Right lobe of liver (tissue), 6 donors: ENCODE measurements at regions not wholly inside any gene's neighbourhood (a gene's known extent, or its start where the extent isn't known, plus 50 kb on each side); places are given as distances from the start of the nearest gene placed in this dataset.

Experiments
- ATAC-seq, 4 donors: fragments of 200-7000 bp; cut with Tn5 transposase; one replicate each; pipeline ENCODE4 v1.9.1; 2020; ENCODE audit warnings: mild to moderate bottlenecking in 4 of 4, moderate library complexity in 4 of 4
- DNase-seq, 3 donors: peaks; one replicate each; pipeline ENCODE4 v3.0.0-alpha.2; 2020
- H3K27ac ChIP-seq, 3 donors: fragments of 200-600 bp; one replicate each; pipeline ENCODE4 v1.8.0; 2022
- H3K27me3 ChIP-seq, 2 donors: fragments of 200-600 bp; one replicate each; pipeline ENCODE4 v1.8.0; 2022
- H3K36me3 ChIP-seq, 4 donors: fragments of 200-600 bp; sonication (generic) in 1 of 4; one replicate each; pipeline versions ENCODE4 v1.5.1 to v1.8.0; 2017 to 2022; ENCODE audit warnings: control low read depth in 1 of 4
- H3K4me1 ChIP-seq, 4 donors: fragments of 200-600 bp; sonication (generic) in 1 of 4; one replicate each; pipeline versions ENCODE4 v1.5.1 to v1.8.0; 2017 to 2022; ENCODE audit warnings: control low read depth in 1 of 4
- H3K4me3 ChIP-seq, 3 donors: fragments of 200-600 bp; one replicate each; pipeline ENCODE4 v1.8.0; 2022
- H3K9me3 ChIP-seq, 4 donors: fragments of 200-600 bp; sonication (generic) in 1 of 4; one replicate each; pipeline versions ENCODE4 v1.5.1 to v1.8.0; 2017 to 2022; ENCODE audit warnings: control low read depth in 1 of 4
- POLR2A ChIP-seq: fragments of 450-650 bp; IDR thresholded peaks from one replicate; pipeline ENCODE4 v1.6.1; 2017; ENCODE audit warnings: antibody characterized with exemption, mild to moderate bottlenecking
- WGBS: methylation state at CpG from one replicate; pipeline ENCODE4 v1.1.6; 2018; ENCODE audit warnings: low coverage, low lambda C conversion rate; ENCODE audit not compliant: insufficient coverage; ENCODE audit errors: missing lambda C conversion rate; 5-methylcytosine and 5-hydroxymethylcytosine counted together
- intact Hi-C, 2 donors: fragments of 100-400 bp; cut with DNase I; formaldehyde crosslinking; loops; one replicate each; pipeline versions ENCODE4 v1.11.2 to v1.14.1; 2022
- TF ChIP-seq, protein P1 (sequence below), 4 donors: fragments of 200-600 bp in 3 of 4; fragments of 450-650 bp in 1 of 4; IDR thresholded peaks; one replicate each; pipeline versions ENCODE4 v1.5.1 to v1.8.0; 2016 to 2022; ENCODE audit warnings: antibody characterized with exemption in 4 of 4, mild to moderate bottlenecking in 2 of 4
- donor health status: DM: no; HTN: yes; CAD: no.
- donor health status: DM: no; HTN: no; CAD: no.
- donor health status: DM: no; HTN: no; CAD: no.
- donor health status: DM: no; HTN: yes; CAD: no.
- donor health status: DM: no; HTN: yes; CAD: no.

DNA sequence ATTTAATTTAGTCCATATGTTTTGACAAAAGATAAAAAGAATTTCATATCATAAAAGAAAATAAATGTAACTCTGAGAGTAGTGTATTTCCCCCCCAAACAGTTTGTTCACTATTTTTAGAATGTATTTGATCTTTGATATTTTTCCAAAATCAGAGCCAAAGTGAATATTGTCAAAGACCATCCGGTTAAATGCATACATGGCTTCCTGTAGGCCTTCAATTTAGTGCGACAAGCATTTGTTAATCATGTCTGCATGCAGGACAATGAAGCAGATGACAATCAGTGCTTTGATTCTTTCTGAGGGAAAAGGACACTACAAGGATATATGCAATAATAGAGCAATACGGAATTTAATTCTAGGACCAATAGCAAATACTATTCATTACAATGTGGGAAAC is 79.8 kb downstream of the ACTBL2 start:
- H3K27me3 ChIP-seq: no peaks in the 10 kb centered on the region
- intact Hi-C loops: no loop called here
- TF ChIP-seq POLR2A: no peak
- H3K27ac ChIP-seq: no peak overlapping the region
- 43% methylated on average over 3 of the region's 3 CpGs for WGBS
- DNase-seq (no peak), ATAC-seq (no peak)
- no peak overlapping the region for H3K4me3 ChIP-seq
- no peaks in the 10 kb centered on the region for H3K9me3 ChIP-seq
- H3K36me3 ChIP-seq: no peaks in the 10 kb centered on the region
- peaks cover 0 to 22% (median 2%) of the 10 kb centered on the region in 4 donors for H3K4me1 ChIP-seq

DNA sequence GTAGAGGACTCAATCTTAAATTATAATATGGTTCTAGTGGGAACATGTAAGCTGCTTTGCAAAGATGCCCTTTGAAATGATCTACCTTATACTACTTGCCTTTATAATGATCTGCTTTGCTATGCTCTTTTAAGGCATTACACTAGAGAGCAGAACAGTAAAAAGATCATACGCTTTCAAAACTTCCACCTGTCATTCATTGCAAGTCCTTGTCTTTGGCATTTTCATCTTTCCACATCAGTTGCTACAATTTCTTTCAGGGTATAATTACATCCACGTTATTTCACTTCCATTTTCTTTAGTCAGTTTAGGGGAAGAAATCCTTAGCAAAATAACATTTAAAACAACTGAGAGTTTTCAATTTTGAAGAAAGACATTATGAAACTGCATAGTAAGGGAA is 80.3 kb downstream of the ACTBL2 start:
- TF ChIP-seq, protein P1, sequence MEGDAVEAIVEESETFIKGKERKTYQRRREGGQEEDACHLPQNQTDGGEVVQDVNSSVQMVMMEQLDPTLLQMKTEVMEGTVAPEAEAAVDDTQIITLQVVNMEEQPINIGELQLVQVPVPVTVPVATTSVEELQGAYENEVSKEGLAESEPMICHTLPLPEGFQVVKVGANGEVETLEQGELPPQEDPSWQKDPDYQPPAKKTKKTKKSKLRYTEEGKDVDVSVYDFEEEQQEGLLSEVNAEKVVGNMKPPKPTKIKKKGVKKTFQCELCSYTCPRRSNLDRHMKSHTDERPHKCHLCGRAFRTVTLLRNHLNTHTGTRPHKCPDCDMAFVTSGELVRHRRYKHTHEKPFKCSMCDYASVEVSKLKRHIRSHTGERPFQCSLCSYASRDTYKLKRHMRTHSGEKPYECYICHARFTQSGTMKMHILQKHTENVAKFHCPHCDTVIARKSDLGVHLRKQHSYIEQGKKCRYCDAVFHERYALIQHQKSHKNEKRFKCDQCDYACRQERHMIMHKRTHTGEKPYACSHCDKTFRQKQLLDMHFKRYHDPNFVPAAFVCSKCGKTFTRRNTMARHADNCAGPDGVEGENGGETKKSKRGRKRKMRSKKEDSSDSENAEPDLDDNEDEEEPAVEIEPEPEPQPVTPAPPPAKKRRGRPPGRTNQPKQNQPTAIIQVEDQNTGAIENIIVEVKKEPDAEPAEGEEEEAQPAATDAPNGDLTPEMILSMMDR (IDR thresholded peaks at IDR 0.05): no peak
- no peak for TF ChIP-seq POLR2A
- intact Hi-C loops: no loop called here
- H3K27ac ChIP-seq: no peak overlapping the region
- DNase-seq (no peak), ATAC-seq (no peak)
- 67% methylated on average over 2 of the region's 2 CpGs for WGBS
- peaks cover 0 to 18% (median 0%) of the 10 kb centered on the region in 4 donors for H3K4me1 ChIP-seq
- no peaks in the 10 kb centered on the region for H3K27me3 ChIP-seq
- H3K36me3 ChIP-seq: no peaks in the 10 kb centered on the region
- no peak overlapping the region for H3K4me3 ChIP-seq
- H3K9me3 ChIP-seq: no peaks in the 10 kb centered on the region

DNA sequence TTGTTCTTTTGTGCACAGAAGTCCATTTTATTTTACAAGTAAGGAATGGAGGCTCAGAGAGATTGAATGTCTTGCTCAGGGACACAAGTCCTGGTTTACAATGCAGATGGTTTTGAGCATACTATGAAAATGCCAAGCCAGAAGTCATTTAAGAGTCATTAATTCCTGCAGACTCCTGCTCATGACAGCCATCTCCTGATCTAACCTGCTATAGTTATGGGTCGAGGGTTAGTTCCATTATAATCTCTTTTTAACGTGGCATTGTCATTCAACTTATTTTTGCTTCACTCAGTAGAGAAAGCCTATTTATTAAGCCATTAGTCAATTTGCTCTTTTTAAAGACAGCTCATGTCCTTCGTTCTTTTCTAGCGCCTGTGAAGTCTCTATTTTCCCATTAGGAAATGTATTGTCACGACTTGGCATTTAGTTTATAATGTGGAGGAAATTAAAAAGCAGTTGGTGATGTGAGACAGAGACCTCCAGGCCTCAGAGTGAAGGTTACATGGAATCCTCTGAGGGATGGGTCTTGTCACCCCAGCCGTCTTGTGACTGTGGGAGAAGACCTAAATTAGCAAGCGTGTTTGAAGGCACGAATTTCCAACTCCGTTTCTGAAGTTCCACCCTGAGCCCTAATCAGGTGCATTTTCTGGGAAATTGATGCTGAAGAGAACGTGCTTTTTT is 84.1 kb downstream of the ACTBL2 start:
- no peak for DNase-seq

DNA sequence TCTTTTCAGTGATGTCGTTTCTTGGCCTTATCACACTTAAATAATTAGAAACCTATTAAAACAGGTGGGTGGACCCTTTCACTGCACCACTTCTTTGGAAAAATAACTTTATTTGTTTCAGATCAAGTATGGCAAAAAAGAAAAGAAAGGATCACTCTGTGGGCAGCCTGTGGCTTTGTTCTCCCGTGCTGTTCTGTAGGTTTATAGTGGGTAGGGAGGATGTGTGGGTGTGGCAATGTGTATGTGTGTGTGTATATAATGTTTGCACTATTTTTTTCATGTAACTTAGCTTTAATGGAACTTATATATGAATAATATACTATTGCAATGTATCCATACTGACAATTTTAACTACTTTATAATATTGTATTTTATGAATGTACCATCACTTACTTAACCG is 85.9 kb downstream of the ACTBL2 start:
- Histone ChIP-seq H3K9me3 (no peaks in the 10 kb centered on the region), H3K36me3 (no peaks in the 10 kb centered on the region), H3K4me3 (no peak overlapping the region), H3K27ac (no peak overlapping the region), H3K27me3 (no peaks in the 10 kb centered on the region), H3K4me1 (no peaks in the 10 kb centered on the region)
- WGBS: 59% methylated on average over 3 of the region's 3 CpGs
- intact Hi-C loops: no loop called here
- DNase-seq (no peak), ATAC-seq (no peak)
- TF ChIP-seq, protein P1 (IDR thresholded peaks at IDR 0.05): no peak
- no peak for TF ChIP-seq POLR2A

More for the DNA sequence above, 84.1 kb downstream of the ACTBL2 start:
- no peaks in the 10 kb centered on the region for H3K4me1 ChIP-seq
- no peaks in the 10 kb centered on the region for H3K9me3 ChIP-seq
- ATAC-seq: no peak
- no peaks in the 10 kb centered on the region for H3K27me3 ChIP-seq
- intact Hi-C loops: no loop called here
- H3K27ac ChIP-seq: no peak overlapping the region
- no peak overlapping the region for H3K4me3 ChIP-seq
- TF ChIP-seq, protein P1 (IDR thresholded peaks at IDR 0.05): no peak
- no peak for TF ChIP-seq POLR2A
- 82% methylated on average over 10 of the region's 10 CpGs for WGBS
- no peaks in the 10 kb centered on the region for H3K36me3 ChIP-seq

DNA sequence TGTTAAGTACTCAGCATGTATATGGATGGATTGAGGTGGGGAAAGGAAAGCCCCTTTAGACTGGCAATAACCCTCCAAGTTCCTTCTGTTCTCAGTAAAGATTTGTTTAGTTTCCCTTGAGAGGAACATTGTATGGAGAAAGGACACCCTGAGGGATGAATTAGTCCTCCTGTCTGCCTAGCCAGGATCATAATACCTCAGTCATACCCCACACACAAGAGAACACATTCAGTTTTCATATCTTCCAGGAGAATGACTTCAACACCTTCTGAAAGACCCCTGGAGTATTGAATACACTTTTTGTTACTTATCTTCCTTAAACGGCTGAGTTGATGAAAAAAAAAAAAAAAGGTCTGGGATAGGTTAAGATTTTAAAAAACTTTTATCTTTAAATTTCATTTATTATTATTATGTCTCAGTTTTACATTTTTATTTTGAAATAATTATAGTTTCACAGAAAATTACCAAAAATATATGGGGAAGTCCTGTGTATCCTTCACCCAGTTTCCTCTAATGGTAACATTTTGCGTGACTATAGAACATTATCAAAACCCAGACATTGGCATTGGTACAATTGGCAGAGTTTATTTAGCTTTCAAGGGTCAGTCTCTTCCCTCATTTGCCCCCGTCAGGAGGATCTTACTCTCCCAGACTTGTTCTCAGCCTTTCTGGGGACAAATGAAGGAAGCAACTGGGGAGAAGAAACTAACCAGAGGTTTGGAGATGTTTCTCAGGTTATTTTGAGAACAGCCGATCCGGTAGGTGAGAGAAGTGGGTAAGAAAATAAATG is 88.0 kb downstream of the ACTBL2 start:
- no peak for DNase-seq
- intact Hi-C loops: no loop called here
- WGBS: 66% methylated on average over 5 of the region's 5 CpGs

More for the DNA sequence above, 88.0 kb downstream of the ACTBL2 start:
- Histone ChIP-seq H3K36me3 (no peaks in the 10 kb centered on the region), H3K4me3 (no peak overlapping the region), H3K27ac (no peak overlapping the region), H3K9me3 (no peaks in the 10 kb centered on the region), H3K4me1 (no peaks in the 10 kb centered on the region), H3K27me3 (no peaks in the 10 kb centered on the region)
- TF ChIP-seq, protein P1 (IDR thresholded peaks at IDR 0.05): no peak
- ATAC-seq: no peak
